Activated CD4-positive, alpha-beta T cell treated with anti-CD3 and anti-CD28 coated beads for 4 hours (primary cell): ENCODE measurements at regions not wholly inside any gene's neighbourhood (a gene's known extent, or its start where the extent isn't known, plus 50 kb on each side); places are given as distances from the start of the nearest gene placed in this dataset.

Experiments
- DNase-seq, 2 donors: peaks; one replicate each; pipeline ENCODE4 v3.0.0-alpha.2; 2020

DNA sequence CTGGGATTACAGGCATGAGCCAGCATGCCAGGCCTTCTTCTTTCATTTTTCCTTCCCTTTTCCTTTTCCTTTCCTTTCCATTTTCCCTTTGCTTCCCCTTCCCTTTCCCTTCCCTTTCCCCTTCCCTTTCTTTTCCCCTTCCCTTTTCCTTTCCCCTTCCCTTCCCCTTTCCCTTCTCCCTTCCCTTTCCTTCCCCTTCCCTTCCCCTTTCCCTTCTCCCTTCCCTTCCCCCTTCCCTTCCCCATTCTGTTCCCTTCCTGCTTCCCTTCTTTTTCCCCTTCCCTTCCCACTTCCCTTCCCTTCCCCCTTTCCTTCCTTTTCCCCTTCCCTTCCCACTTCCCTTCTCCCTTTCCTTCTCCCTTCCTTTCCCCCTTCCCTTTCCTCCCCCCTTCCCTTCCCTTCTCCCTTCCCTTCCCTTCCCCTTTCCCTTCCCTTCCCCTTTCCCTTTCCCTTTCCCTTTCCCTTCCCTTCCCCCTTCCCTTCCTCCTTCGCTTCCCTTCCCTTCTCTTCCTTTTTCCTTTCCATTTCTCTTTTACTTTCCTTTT is 712.2 kb upstream of the POM121L12 start:
- DNase-seq, result no peak

DNA sequence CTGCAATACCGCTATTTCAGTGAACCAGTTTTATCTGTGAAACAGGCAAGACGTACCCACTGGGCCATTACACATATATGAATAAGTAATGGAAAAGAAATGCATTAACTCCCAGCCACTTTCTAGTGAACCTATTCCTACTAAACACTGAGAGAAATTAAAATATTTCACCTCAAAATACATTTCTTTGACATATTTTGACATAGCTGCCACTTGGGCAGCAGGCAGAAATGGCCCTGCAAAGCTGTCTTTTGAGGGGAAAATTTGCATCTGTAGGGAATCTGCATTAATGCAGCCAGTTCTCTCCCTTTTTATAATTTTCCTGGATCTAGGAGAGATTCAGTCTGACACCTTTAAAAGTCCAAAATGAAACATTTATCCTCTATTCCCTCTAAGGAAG is 714.8 kb upstream of the POM121L12 start:
- no peak for DNase-seq

DNA sequence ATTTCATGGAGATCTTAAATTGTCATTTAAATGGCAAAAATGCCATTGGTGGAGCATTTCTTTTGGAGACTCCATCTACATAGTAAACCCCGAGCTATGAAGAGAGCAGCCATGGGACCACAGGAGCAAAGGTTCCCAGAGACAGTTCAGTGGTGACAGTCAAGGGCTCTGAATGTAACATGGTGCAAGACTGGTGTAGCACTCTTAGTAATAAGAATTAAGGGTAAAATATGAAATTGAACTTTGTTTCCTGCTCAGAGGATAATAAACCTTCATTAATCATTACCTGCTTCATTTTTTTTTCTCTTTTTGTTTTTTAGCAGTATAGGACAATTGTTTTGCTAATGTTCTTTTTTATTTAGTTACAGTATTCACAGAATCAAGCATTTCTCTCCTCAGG is 717.5 kb upstream of the POM121L12 start:
- DNase-seq, result no peak

DNA sequence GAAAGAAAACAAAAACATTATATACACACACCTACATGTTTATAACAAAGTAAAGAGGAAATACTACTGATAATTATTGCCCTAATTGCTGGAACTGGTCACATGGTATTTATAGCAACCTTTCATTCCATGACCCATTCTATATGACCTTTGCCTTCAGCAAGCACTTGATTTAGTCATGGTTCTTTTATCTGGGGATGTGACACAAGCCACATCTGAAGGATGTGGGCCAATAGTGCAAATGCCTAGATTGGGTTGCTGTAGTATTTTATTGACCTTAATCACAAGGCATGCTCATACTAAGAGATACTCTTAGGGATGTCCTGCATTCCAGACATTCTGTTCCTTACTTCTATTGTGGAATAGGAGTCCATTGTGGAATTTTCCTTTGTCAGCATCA is 723.5 kb upstream of the POM121L12 start:
- DNase-seq, result no peak

DNA sequence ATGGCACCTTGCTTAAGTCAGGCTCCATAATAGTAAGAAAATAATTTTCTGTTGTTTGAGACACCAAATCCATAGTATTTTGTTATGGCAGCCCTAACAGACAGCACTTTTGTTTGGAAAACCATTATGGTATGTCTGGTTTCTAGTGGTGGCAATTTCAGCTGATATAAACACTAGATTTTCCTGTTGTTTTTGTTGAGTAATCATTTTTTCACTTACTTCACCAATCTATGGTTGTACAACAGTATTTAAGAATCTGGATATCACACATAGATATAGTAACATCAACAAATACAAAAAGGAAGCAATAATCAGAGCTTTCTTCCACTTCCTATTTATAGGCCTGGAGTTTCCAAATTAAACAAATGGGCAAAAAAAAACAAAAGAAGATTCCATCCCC is 725.8 kb upstream of the POM121L12 start:
- DNase-seq, result no peak

DNA sequence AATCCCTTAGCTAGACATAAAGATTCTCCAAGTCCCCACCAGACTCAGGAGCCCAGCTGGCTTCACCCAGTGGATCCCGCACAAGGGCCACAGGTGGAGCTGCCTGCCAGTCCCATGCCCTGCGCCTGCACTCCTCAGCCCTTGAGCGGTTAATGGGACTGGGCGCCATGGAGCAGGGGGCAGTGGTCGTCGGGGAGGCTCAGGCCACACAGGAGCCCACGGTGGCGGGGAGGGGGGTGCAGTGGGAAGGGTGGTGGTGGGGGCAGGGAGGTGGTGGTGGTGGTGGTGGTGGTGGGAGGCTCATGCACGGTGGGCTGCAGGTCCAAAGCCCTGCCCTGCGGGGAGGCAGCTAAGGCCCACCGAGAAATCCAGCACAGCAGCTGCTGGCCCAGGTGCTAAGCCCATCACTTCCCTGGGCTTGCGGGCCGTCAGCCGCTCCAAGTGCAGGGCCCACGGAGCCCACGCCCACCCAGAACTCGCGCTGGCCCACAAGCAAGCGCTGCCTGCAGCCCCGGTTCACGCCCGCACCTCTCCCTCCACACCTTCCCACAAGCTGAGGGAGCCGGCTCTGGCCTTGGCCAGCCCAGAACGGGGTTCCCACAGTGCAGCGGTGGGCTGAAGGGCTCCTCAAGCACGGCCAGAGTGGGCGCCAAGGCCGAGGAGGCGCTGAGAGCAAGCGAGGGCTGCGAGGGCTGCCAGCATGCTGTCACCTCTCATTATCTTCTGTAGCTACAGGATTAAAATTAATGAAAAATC is 732.5 kb upstream of the POM121L12 start:
- DNase-seq, result no peak

DNA sequence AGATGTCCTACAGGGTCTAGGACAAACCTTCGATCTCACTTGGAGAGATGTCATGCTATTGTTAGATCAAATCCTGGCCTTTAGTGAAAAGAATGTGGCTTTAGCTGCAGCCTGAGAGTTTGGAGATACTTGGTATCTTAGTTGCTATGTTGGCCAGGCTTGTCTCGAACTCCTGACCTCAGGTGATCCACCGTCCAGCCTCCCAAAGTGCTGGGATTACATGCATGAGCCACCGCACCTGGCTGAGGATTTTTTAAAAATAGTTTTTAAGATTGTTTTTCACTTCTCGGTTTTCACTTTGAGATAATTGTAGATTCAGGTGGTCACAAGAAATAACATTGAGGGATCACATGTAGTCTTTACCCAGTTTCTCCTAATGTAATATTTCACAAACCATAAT is 738.3 kb upstream of the POM121L12 start:
- no peak for DNase-seq

DNA sequence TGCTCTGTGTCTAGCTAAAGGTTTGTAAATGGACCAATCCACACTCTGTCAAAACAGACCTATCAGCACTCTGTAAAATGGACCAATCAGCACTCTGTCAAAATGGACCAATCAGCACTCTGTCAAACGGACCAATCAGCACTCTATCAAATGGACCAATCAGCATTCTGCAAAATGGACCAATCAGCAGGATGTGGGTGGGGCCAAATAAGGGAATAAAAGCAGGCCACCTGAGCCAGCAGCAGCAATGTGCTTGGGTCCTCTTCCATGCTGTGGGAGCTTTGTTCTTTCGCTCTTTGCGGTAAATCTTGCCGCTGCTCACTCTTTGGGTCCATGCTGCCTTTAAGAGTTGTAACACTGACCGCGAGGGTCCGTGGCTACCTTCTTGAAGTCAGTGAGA is 740.5 kb upstream of the POM121L12 start:
- DNase-seq, result no peak

DNA sequence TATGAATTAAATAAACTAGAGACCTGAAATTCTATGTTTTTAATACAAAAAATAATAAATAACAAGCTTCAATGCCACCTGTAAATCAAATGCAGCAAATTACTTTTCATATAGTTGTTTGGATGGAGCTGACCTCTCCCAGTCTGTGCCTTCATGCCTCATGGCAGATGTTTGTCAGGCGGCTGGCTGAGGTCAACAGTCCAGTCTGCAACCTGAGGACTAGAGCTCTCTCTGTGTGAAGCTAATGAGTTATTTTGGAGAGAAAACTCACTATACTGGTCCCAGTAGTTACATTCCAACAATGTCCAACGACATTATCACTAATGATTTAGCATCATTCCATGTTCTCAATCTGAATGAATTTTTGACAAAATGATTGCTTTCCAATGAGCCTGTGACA is 746.2 kb upstream of the POM121L12 start:
- DNase-seq, result no peak

DNA sequence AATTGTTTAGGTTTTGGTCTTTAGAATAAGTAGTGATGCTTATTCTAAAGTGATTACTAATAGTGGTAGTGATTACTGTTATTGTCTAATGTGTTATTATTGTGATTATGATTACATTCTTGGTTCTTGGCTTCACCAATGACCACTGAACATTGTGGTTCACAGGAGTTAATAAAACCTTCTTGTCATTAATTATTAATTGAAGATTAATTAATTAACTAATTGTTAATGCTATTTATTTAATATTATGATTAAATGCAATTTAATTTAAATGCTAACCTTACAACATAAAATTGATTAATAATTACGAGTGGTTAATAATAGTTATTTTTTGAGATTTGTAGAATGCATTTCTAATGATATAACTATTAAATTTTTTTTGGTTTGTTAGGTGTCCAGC is 747.7 kb upstream of the POM121L12 start:
- DNase-seq, result no peak

DNA sequence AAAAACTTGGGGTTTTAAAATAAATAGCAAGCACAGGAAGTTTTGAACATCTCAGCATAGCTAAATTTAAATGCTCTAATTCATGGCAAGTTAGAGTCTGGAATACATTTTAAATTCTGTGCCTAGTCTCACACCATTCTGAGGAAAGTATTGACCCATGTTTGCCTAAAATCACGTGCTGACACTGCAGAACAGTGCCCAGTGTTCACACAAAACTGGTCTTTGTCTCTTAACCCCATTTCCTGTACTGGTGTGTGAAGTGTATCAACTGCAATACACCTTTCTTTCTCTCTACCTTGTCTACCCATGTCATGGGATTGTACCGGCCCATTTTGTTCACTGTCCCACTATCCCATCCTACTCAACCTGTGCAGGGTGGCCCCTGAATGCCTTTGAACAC is 749.7 kb upstream of the POM121L12 start:
- no peak for DNase-seq

DNA sequence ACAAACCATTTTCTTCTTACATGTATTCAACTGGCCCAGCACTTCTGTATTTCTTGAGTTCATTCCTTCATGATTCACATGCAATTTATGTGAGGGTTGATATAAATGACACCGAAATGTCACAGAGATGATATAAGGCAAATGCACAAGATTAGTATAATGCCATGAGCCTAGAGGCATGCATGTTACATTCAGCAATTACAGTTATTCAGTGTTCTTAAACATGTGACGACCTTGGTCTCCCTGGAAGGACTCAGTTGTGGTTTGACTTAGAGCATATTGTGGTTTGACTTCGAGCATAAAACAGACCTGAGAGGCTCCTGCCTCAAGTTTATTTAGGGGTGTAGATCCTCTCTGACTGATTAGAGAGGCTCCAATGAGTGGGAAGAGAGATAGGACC is 752.1 kb upstream of the POM121L12 start:
- DNase-seq, result no peak

DNA sequence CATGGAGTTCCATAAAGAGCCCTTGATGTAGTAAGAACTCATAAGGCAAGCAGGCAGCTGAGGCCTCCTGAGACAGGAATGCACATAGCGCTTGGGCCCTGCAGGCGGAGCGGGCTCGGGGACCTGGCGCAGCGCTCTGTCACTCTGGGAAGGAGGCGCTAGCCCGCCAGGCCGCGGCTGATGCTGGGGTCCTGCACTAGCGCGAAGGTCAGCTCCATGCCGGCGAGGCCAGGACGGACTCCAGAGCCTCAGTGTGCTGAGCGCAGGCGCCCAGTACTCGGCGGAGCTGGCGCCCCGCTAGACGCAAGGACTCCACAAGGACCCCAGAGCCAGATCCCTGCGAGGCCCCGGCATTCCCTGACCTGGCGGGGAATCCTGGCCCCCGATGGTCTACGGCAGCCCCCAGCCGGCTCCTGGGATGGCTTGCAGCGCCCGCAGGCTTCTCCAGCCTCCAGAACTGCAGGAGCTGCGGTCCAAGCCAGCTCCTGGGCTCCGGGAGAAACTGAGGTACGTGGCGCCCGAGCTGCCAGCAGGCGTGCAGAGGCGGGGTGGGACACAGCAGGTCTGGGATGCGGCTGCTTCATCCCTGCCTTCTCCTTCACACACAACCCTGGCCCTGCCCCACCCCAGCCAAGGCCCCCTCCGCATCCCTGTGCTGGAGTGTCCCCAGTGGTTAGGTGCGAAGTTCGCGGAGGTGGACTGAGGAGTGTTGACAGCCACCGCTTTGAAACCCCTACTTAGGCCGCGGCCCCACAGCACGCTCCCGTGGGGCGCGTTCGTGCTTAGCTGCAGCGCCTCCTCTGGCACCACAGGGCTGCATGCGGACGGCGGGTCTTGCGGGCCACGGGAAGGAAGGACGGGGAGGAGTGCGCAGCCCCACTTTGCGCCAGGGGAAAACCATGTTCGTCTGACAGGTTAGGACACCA is 761.5 kb upstream of the POM121L12 start:
- no peak for DNase-seq

DNA sequence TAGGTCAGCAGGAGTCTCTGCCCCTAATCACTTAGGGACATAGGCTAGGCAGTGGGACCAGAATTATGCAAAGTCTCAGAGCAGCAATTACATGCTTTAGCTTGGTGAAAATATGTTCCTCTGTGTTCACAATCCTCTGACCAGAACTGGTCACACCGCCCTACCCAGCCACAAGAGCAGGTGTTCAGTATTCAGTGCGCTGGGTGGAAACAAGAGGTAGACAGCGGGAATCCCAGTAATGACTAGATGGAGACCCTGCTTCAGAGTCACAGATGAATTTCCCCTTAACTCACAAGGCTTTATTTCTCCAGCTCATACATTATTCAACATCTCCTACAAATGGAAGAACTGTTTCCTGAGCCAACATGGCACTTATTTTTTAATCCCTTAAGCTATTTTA is 763.7 kb upstream of the POM121L12 start:
- no peak for DNase-seq

DNA sequence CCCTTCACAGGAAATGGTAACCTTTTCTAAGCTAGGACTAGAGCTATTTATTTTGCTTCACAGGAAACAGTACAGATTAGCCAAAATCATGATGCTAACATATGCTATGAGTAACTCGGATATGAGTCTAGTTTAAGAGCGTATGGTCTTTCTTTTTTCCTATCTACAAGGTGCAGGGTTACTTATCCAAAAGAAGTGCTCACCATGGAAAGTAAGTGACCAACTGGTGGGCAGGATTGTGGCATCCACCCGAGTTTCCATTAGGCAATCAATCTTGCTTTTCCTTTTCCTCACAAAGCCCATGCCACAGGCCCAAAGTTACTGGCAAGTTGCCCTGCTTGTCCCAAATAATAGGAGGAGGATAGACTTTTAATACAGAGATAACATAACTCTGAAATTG is 765.1 kb upstream of the POM121L12 start:
- DNase-seq, result no peak

DNA sequence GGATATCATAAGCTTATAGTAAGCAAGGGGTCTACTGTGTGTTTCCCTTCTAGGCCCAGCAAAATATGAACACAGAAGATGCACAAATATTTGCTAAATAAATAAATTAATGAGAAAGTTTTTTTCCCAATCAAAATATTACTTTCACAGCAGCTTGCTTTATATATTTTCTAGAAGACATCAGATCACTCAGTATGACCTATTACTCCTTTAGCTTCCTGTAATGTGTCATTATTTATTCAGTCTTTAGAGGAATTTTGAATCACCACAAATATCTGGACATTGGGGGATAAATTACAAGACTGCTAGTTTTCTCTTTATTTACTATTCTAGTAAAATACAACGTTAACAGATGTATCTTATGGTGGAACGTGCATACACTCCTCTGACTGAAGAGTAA is 765.8 kb upstream of the POM121L12 start:
- DNase-seq, result no peak

DNA sequence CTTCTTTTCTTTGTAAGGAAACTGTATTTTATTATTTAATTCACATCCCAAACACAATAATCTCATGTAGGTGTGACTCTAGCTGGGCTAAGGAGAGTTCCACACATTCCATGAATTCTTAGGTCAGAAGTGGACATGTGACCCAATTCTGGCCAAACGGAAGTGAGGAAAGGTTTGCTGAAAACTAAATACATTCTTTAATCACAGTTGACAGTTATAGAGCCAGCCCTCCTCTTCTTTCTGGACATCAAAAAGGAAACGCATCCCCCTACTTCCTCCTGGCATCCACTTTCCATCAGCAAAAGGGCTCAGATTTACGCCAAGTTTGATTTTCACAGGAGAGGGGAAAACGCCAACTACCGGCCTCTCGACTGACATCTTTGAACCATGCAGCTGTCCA is 774.4 kb upstream of the POM121L12 start:
- no peak for DNase-seq

DNA sequence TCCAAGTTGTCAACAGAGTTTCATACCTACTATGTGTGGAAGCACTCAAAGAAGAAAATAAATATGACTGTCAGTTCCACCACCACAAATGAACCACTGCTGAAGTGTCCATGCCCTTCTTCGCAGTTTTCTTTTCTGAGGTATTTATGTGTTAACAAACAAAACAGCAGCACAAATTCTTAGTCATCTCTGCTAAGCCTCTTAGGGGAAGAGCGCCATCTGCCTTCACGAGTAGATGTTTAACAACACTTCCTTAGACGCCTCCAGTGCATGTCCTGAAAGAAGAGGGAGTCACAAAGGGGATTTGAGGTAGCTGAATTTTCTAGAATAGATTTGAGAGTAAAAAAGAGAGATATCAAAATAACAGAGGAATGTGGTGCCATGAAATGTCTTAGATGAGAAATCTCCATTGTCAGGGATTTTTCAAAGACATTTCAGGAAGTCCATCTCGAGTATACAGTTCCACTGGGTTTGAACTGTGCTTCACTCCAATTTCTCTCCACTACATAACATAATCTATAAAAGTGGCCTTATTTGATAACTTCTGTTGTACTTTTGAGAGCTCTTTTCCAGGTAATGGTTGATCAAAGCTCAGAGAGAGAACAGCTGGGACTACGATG is 775.3 kb upstream of the POM121L12 start:
- no peak for DNase-seq

DNA sequence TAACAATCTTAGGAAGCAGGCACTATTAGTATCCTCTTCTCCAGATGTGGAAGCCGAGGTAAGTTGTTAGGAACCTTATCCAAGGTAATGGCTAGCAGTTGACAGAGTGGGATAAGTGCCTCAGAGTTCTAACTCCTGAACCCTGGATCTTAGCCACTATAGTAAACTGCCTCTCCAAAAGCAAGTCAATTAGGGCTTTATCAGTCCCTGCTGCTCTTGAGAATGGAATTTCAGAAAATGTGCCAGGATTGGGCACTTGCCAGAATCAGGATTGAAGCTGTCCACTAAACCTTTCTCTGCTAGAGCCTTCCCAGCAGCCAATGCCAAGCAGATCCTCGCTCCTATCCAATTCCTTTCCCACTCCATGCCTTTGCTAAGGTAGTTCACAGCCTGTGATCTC is 777.5 kb upstream of the POM121L12 start:
- no peak for DNase-seq

DNA sequence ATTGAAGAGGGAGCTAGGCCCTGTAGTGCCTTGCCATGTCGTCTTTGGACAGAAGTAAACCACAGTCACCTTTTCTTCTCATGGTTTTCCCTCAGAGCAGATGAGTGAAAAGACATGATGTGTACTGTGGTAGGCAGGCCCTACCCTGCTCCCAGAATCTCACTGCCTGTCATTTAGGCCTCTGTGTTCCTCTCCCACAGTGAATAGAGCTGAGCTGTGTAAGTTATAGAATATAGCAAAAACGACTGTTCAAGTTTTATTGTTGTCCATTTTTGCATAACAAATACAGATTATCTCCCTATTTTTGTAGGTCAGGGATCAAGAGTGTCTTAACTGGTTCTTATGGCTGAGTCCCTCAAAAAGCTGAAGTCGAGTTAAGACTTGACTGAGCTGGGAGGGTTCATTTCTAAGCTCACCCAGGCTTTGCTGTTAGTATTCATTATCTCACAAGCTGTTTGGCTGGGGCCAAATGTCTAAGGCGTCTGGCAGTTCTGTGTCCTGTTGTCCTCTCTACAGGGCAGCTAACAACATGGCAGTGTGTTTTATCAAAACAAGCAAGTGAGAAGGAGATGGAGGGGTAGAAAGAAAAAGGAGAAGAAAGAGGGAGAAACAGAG is 780.9 kb upstream of the POM121L12 start:
- no peak for DNase-seq

DNA sequence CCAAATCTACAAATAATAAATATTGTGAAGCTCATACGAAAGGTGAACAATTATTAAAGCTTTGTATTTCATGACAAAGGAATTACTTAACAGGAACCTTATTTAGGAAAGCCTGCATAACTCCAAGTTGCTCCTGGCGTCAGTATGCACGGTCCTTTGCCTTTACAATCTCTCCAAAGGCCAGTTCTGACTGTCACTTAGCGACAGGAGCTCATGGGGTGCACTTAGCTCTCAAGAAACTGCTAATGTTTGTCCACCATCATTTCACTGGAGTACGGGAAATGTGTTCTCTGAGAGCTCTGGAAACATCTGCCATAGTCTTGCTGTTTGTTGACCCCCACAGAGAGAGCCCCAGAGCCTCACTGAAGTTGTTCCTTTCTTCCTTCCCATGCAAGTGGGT is 781.5 kb upstream of the POM121L12 start:
- DNase-seq, result no peak

DNA sequence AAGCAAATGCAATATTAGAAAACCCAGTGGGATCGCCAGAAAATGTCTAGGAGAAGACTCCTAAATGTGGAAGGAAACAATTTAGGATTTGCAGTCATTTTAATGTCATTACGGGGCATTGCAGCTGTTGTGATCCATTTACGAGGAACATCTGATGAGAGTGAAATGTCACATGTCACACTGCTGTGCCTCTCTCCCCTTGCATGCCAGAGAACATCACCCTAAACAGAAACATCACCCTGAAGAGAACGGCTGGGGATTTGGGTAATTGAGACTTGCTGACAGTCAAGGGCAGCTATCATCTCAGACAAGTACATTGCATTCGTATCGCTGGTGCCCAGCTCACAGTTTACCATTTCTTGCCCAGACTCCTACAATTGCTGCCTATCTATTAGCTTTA is 785.7 kb upstream of the POM121L12 start:
- no peak for DNase-seq

DNA sequence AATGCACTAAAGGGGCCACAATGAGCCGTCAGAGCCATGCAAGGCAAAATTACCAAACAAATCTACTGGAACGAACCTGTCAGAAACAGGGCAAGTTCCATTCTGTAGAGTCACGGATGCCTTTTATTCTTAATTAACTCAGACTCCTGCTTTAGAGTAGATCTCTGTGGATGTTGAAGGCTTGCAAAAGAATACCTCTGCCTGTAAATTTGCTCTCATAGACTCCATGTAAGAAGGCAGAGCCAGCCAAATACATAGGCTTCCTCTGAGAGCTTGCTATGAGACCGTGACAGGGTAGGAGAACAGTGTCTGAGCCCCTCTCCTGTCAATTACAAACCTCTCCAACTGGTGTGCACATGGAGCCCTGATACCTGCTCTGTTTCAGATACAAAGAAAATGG is 787.9 kb upstream of the POM121L12 start:
- no peak for DNase-seq
